ACC112 (cell line): ENCODE measurements at regions not wholly inside any gene's neighbourhood (a gene's known extent, or its start where the extent isn't known, plus 50 kb on each side); places are given as distances from the start of the nearest gene placed in this dataset.

Experiments used
- H2AFZ ChIP-seq: fragments of 200-600 bp; sonication (generic); one replicate; pipeline ENCODE4 v1.6.0; 2017; ENCODE audit warnings: antibody characterized with exemption, low read length; ENCODE audit not compliant: unreplicated experiment
- H3K27ac ChIP-seq: fragments of 200-600 bp; sonication (generic); 2 replicates; pipeline ENCODE4 v1.5.1; 2014; ENCODE audit warnings: low read depth, mild to moderate bottlenecking, antibody characterized with exemption, low read length, moderate library complexity
- H3K27me3 ChIP-seq: fragments of 200-600 bp; sonication (generic); 2 replicates; pipeline ENCODE4 v1.6.1; 2014; ENCODE audit warnings: mild to moderate bottlenecking, antibody characterized with exemption, low read length, moderate library complexity, mixed read lengths; ENCODE audit not compliant: insufficient read depth
- H3K36me3 ChIP-seq: fragments of 200-600 bp; sonication (generic); 2 replicates; pipeline ENCODE4 v1.6.1; 2016; ENCODE audit warnings: mild to moderate bottlenecking, antibody characterized with exemption, low read length, moderate library complexity, mixed read lengths; ENCODE audit not compliant: insufficient read depth
- H3K4me1 ChIP-seq: fragments of 200-600 bp; sonication (generic); one replicate; pipeline ENCODE4 v1.6.1; 2016; ENCODE audit warnings: low read length, mixed read lengths; ENCODE audit not compliant: insufficient read depth, unreplicated experiment, control insufficient read depth
- H3K4me3 ChIP-seq: fragments of 200-600 bp; sonication (generic); 2 replicates; pipeline ENCODE4 v1.5.1; 2014; ENCODE audit warnings: mild to moderate bottlenecking, low read depth, low read length
- H3K79me2 ChIP-seq: fragments of 200-600 bp; sonication (generic); one replicate; pipeline ENCODE4 v1.6.0; 2016; ENCODE audit warnings: low read length; ENCODE audit not compliant: control insufficient read depth, unreplicated experiment, insufficient read depth

DNA sequence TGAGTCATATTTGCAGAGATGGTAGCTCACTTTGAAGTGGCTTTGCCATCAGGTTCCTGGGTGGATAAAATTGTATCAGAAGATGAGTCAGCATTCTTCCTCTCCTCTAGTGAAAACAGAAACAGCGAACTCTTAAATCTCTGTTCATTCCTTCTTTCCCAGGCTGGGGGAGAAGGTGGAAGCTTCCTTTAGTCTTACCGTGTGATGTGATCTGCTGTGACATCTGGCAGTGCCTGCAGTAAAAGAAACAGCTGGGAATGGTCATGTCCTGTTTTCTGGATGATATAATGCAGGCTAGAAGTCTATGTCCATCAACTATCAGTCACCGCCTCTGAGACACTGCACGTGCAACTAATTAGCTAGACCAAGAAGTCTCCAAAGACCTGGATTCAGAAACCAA lies 171.6 kb downstream of the VAPA start:
- Histone ChIP-seq H3K4me3 (no peak overlapping the region), H3K79me2 (no peaks in the 10 kb centered on the region), H3K36me3 (no peaks in the 10 kb centered on the region), H3K27ac (no peak overlapping the region), H2AFZ (no peak overlapping the region), H3K27me3 (peaks cover 8% of the 10 kb centered on the region), H3K4me1 (peaks cover 6% of the 10 kb centered on the region)

DNA sequence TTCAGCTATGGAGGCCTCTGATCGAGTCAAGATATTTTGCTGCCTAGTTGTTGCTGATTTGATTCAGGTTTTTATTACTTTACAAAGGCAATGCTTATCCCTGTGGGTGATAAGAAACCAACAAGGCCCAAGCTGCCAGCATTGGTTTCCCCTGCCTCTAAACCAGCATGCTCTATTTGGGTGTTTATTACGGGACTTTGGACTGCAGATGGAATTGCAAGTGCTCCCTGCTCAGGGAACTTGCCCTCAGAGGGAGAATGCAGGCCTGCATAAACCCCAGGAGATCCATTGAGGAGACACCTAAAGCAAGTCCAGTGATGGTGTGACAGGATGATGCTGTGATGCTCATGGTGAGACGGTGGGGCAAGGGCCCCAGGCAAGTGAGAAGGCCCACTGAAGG lies 172.1 kb downstream of the VAPA start:
- Histone ChIP-seq H3K27me3 (peaks cover 8% of the 10 kb centered on the region), H2AFZ (no peak overlapping the region), H3K4me1 (peaks cover 6% of the 10 kb centered on the region), H3K4me3 (no peak overlapping the region), H3K27ac (no peak overlapping the region), H3K79me2 (no peaks in the 10 kb centered on the region), H3K36me3 (no peaks in the 10 kb centered on the region)

DNA sequence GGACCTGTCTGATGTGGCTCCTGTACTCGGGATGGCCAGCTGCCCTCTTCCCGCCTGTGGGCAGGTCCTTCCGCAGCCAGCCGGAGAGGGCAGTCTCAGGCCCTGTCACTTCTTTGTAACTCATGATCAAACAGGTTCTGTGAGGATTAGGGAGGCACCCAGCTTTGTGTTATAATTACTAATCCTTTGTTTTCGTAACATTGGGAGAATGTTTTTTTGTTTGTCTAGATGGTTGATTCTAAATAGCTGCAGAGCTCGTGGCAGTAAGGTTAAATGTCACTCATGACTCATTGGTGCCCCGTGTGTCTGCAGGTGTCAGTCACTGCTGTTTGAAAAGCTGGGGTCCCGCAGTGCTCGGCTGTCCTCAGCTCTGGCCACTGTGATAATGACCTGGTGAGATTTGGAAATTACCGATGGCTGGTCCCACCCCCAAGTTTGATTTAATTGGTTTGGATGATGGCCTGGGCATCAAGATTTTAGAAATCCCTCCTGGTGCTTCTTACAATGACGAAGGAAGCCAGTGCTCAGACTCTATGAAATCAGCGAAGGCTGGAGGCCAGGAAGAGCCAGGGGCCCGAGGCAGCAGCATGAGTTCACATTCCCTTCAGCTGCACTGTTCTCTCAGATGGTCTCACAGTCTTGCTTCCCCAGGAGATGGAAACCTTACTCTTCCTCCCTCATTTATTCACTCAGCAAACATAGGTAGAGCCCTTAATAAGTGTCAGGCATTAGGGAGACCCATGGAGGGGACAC lies 172.8 kb downstream of the VAPA start:
- Histone ChIP-seq H3K79me2 (no peaks in the 10 kb centered on the region), H3K36me3 (no peaks in the 10 kb centered on the region), H2AFZ (no peak overlapping the region), H3K27ac (no peak overlapping the region), H3K27me3 (peaks cover 8% of the 10 kb centered on the region), H3K4me3 (no peak overlapping the region), H3K4me1 (peaks cover 6% of the 10 kb centered on the region)

DNA sequence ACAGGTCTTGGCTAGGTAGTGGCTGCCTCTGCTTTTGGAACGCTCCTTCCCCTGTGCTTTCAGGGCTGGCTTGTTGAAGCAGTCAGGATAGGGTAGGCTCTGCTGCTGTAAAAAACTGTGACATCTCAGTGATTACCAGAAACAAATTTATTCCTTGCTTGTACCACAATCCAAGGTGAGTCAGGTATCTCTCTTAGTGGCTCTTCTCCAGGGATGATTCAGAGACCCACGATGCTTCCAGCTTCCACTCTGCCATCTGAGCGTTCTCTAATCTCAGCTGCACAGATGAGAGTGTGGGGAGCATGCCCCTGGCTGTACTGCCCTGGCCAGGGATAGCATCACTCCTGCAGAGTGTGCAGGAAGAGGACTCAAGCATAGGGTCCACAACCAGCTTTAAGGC lies 174.9 kb downstream of the VAPA start:
- no peak overlapping the region for H3K27ac ChIP-seq
- peaks cover 6% of the 10 kb centered on the region for H3K4me1 ChIP-seq
- H3K4me3 ChIP-seq, result no peak overlapping the region
- peaks cover 8% of the 10 kb centered on the region for H3K27me3 ChIP-seq
- no peaks in the 10 kb centered on the region for H3K36me3 ChIP-seq
- no peak overlapping the region for H2AFZ ChIP-seq
- no peaks in the 10 kb centered on the region for H3K79me2 ChIP-seq

DNA sequence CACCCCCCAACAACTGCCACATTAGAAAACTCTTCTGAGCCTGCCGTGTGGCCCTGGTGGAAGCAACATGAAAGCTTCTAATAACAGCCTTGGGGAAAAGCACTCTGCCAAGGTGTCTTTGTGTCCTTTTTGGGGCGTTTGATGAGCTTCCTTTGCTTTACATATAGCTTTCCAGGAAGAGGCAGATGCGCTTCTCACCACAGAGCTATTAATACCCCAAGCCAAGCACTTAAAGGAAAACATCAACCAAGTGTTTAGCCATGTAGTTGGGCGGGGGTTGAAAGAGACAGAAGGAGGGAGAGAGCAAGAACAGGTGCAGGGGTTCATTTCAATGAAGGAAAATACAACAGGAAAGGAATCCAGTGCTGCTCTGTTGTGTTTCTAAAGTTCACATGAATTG lies 176.1 kb downstream of the VAPA start:
- no peak overlapping the region for H2AFZ ChIP-seq
- H3K4me1 ChIP-seq, result peaks cover 6% of the 10 kb centered on the region
- no peaks in the 10 kb centered on the region for H3K36me3 ChIP-seq
- H3K4me3 ChIP-seq, result no peak overlapping the region
- H3K79me2 ChIP-seq, result no peaks in the 10 kb centered on the region
- H3K27ac ChIP-seq, result no peak overlapping the region
- peaks cover 8% of the 10 kb centered on the region for H3K27me3 ChIP-seq

DNA sequence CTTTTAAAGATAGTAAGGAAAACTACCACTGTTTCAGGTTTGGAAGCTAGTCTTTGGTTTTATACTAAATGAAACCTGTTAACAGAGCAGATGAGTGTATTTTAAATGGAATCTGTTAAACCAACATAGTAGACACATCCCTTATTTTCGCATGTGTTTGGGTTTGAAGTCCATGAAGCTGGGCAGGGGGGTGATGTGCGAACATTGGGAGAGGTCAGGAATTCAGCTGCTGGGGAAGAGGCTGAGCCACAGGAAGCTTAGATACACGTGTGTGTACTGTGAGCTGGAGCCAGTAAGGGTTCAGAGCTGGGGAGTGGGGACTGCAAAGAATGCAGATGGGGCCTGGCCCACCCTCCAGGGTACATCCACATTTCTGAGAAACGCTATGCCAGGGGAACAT lies 176.9 kb downstream of the VAPA start:
- no peak overlapping the region for H3K4me3 ChIP-seq
- no peaks in the 10 kb centered on the region for H3K36me3 ChIP-seq
- no peak overlapping the region for H2AFZ ChIP-seq
- H3K27ac ChIP-seq, result no peak overlapping the region
- H3K27me3 ChIP-seq, result peaks cover 8% of the 10 kb centered on the region
- no peaks in the 10 kb centered on the region for H3K79me2 ChIP-seq
- peaks cover under 1% of the 10 kb centered on the region for H3K4me1 ChIP-seq

DNA sequence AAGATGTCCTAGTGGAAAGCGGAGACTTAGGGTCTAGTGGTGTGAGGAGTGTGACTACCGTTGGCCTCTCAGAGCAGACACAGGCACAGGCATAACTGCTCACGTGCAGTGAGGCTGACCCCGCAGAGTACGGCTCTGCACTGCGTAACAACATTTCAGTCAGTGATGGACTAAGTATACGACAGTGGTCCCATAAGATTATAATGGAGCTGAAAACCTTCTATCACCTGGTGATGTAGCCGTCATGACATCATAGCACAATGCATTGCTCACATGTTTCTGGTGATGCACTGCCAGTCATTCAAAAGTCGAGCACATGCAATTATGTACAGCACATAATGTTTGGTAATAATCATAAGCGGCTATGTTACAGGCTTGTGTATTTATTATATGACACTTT lies 179.6 kb downstream of the VAPA start:
- peaks cover 13% of the 10 kb centered on the region for H3K27me3 ChIP-seq
- H3K27ac ChIP-seq, result no peak overlapping the region
- no peaks in the 10 kb centered on the region for H3K4me1 ChIP-seq

DNA sequence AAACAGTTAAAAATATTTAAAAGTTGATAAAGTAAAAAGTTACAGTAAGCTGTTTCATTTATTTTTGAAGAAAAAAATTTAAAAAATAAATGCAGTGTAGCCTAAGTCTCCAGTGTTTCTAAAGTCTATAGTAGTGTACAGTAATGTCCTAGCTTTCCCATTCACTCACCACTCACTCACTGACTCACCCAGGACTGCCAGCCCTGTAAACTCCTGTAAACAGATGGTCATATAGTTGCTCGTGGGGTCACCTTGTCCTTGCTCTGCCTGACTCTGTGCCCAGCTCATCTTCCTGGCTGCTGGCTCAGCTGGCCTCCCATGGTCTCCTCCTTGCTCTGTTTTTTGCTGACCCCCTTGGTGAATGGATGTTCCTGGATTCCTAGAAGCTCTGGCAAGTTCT lies 180.3 kb downstream of the VAPA start:
- H3K79me2 ChIP-seq, result no peaks in the 10 kb centered on the region
- H2AFZ ChIP-seq, result no peak overlapping the region
- peaks cover 6% of the 10 kb centered on the region; the same call in 1 of the 2 replicates for H3K27me3 ChIP-seq
- no peaks in the 10 kb centered on the region for H3K36me3 ChIP-seq
- H3K27ac ChIP-seq, result no peak overlapping the region
- H3K4me3 ChIP-seq, result no peak overlapping the region
- H3K4me1 ChIP-seq, result no peaks in the 10 kb centered on the region

More for the DNA sequence above, 179.6 kb downstream of the VAPA start:
- H3K4me3 ChIP-seq, result no peak overlapping the region
- no peaks in the 10 kb centered on the region for H3K79me2 ChIP-seq
- H2AFZ ChIP-seq, result no peak overlapping the region
- no peaks in the 10 kb centered on the region for H3K36me3 ChIP-seq

DNA sequence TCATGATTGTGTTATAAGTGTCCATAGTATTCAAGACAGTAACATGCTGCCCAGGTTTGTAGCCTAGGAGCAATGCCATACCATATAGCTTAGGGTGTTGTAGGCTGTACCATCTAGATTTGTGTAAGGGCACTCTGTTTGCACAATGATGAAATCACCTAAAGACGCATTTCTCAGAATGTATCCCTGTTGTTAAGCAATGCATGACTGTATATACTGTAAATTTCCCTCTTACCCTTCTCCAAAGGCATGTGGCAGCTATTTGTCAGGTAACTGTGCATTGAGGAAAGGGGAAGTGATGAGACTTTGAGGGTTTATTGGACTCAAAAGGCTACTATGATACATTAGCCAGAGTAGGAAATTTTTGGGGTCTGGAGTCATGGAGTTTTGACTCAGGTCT lies 180.8 kb downstream of the VAPA start:
- H3K79me2 ChIP-seq, result no peaks in the 10 kb centered on the region

DNA sequence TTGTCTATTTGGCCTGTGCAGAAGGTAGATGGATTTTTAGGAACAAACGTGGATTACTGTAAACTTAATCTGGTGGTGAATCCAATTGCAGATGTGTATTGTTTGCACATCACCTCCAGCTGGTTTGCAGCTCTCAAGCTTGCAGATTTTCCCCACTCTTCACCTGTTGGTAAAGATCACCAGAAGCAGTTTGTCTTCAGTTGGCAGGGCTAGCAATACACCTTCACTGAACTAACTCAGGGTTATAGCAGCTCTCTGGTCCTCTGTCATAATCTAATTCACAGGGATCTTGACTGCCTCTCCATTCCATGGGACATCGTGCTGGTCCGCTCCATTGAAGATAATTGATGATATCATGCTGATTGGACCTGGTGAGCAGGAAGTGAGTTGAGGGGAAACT lies 181.5 kb downstream of the VAPA start:
- Histone ChIP-seq H3K79me2 (no peaks in the 10 kb centered on the region), H3K36me3 (no peaks in the 10 kb centered on the region), H3K27me3 (peaks cover 9% of the 10 kb centered on the region; the same call in 1 of the 2 replicates), H3K4me1 (no peaks in the 10 kb centered on the region), H3K27ac (no peak overlapping the region), H2AFZ (no peak overlapping the region), H3K4me3 (no peak overlapping the region)

More for the DNA sequence above, 180.8 kb downstream of the VAPA start:
- peaks cover 6% of the 10 kb centered on the region; the same call in 1 of the 2 replicates for H3K27me3 ChIP-seq
- H3K4me1 ChIP-seq, result no peaks in the 10 kb centered on the region
- H3K27ac ChIP-seq, result no peak overlapping the region
- no peak overlapping the region for H2AFZ ChIP-seq
- H3K36me3 ChIP-seq, result no peaks in the 10 kb centered on the region
- no peak overlapping the region for H3K4me3 ChIP-seq

DNA sequence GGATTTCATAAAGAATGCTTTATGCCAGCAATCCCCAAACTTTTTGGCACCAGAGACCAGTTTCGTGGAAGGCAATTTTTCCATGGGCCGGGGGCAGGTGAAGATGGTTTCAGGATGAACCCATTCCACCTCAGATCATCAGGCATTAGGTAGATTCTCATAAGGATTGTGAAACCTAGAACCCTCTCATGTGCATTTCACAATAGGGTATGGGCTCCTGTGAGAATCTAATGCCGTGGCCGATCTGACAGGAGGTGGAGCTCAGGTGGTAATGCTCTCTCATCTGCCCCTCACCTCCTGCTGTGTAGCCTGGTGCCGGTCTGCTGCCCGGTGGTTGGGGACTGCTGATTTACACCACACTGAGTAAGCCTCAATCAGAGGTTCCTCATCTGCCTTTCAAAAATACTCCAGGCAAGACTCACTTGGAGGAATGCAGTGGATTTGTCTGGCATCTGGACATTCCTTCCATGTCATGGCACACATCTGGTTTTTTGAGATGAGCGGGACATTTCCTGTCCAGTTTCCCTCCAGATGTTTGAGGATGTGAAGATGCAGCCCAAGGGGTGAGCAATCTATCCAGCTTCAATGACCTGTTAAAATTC lies 185.8 kb downstream of the VAPA start:
- no peaks in the 10 kb centered on the region for H3K36me3 ChIP-seq
- H3K79me2 ChIP-seq, result no peaks in the 10 kb centered on the region
- H3K27ac ChIP-seq, result no peak overlapping the region
- no peak overlapping the region for H2AFZ ChIP-seq
- peaks cover 11% of the 10 kb centered on the region for H3K4me1 ChIP-seq
- peaks cover 14% of the 10 kb centered on the region; the same call in 1 of the 2 replicates for H3K27me3 ChIP-seq
- no peak overlapping the region for H3K4me3 ChIP-seq
